Right atrium auricular region (tissue), 2 donors: ENCODE measurements at regions not wholly inside any gene's neighbourhood (a gene's known extent, or its start where the extent isn't known, plus 50 kb on each side); places are given as distances from the start of the nearest gene placed in this dataset.

Source experiments
- DNase-seq: peaks from one replicate; pipeline ENCODE4 v3.0.0-alpha.2; 2019; ENCODE audit warnings: low spot score
- H3K27ac ChIP-seq, 2 donors: fragments of 200-600 bp; sonication (generic); 1 replicate in 1 of 2; 2 replicates in 1 of 2; pipeline ENCODE4 v1.5.1; 2016 to 2019
- H3K27me3 ChIP-seq, 2 donors: fragments of 200-600 bp; sonication (generic); one replicate each; pipeline versions ENCODE4 v1.5.1 to v1.6.0; 2017 to 2019
- H3K36me3 ChIP-seq: fragments of 200-600 bp; sonication (generic); one replicate; pipeline ENCODE4 v1.5.1; 2016
- H3K4me1 ChIP-seq, 2 donors: fragments of 200-600 bp; sonication (generic); one replicate each; pipeline versions ENCODE4 v1.5.1 to v1.6.0; 2017 to 2019
- H3K4me3 ChIP-seq, 2 donors: fragments of 200-600 bp; sonication (generic); 1 replicate in 1 of 2; 2 replicates in 1 of 2; pipeline ENCODE4 v1.5.1; 2017 to 2019; ENCODE audit warnings: mild to moderate bottlenecking in 1 of 2, moderate library complexity in 1 of 2
- H3K9me3 ChIP-seq, 2 donors: fragments of 200-600 bp; sonication (generic); one replicate each; pipeline ENCODE4 v1.5.1; 2019
- CTCF ChIP-seq, 2 donors: fragments of 200-600 bp; sonication (generic); IDR thresholded peaks; one replicate each; pipeline ENCODE4 v1.5.1; 2019; ENCODE audit warnings: antibody characterized with exemption in 2 of 2

GRCh38 chr14:97407701-97408407 lies 610.7 kb downstream of the VRK1 start:
- no peak overlapping the region for H3K27ac ChIP-seq
- no peak overlapping the region for H3K4me3 ChIP-seq
- no peaks in the 10 kb centered on the region for H3K9me3 ChIP-seq
- H3K36me3 ChIP-seq, result no peaks in the 10 kb centered on the region
- peaks cover 0 to 6% of the 10 kb centered on the region in 2 donors for H3K27me3 ChIP-seq
- no peaks in the 10 kb centered on the region for H3K4me1 ChIP-seq
- no peak for TF ChIP-seq CTCF (IDR thresholded peaks at IDR 0.05)
- DNase-seq, result no peak

DNA sequence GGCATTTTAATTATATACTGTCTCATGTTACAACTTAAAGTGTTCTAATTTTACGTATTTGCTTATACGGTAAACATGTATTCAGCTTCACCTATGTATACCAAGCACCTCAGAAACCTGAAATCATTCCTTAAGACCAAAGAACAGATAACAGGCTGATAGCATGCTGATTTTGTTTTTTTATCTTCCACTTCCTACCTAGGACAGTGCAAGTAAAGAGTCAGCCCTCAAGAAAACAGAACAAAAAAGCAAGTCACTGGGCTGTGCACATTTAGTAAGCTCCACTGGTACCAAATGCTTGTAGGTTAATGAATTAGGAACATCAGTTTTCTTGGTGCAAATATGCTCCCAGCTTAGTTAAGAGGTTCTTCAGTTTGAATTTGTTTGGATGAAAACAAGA lies 611.3 kb downstream of the VRK1 start:
- no peaks in the 10 kb centered on the region for H3K9me3 ChIP-seq
- H3K4me3 ChIP-seq, result no peak overlapping the region
- H3K4me1 ChIP-seq, result no peaks in the 10 kb centered on the region
- no peak for DNase-seq
- H3K27me3 ChIP-seq, result peaks cover 0 to 7% of the 10 kb centered on the region in 2 donors
- TF ChIP-seq CTCF (IDR thresholded peaks at IDR 0.05), result no peak
- H3K27ac ChIP-seq, result no peak overlapping the region
- H3K36me3 ChIP-seq, result no peaks in the 10 kb centered on the region

GRCh38 chr14:97408937-97409815 lies 612.0 kb downstream of the VRK1 start:
- no peak for DNase-seq
- H3K9me3 ChIP-seq, result no peaks in the 10 kb centered on the region
- H3K4me1 ChIP-seq, result no peaks in the 10 kb centered on the region
- H3K27ac ChIP-seq, result no peak overlapping the region
- peaks cover 3 to 13% of the 10 kb centered on the region in 2 donors for H3K27me3 ChIP-seq
- no peaks in the 10 kb centered on the region for H3K36me3 ChIP-seq
- no peak overlapping the region for H3K4me3 ChIP-seq
- no peak for TF ChIP-seq CTCF (IDR thresholded peaks at IDR 0.05)

DNA sequence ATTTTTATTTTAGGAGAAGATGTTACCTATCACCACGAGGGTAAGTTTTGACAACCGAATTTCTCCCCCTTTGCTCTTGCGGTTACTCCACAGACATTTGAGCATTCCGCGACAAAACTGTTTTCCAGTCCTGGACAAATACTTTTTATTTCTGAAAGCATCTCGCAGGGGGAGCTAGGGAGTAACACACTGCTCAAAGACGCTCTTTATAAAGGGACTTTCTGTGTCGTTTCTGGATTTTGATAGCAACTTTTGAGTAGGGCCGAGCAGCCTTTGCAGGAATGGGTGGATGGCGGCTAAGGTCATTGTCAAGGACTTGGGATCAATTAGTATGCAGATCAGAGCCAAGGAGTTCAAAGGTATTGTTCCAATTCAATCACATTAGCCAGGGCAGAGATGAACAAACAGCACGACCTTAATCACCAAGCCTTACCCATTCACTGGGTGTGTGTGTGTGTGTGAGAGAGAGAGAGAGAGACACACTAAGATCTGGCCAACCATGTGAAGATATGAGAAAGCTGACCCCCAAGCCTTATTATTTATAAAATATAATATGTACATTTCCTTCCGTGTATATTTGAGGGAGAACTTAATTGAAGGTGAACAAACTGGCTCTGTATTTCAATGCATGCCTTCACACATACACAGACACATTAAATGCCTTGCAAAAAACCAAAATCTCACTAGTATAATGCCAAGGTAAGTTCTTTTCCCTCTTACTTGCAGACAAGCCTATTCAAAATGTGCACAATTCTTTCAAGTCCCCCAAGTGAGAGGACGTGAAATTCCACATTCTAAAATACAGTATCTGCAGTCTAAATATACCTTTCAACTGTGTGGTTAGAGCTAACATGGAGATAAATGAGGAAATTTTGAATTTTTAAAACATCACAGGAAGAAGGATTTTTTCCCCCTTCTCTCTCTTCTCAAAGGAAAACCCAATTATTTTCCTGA lies 613.8 kb downstream of the VRK1 start:
- Histone ChIP-seq H3K36me3 (no peaks in the 10 kb centered on the region), H3K4me3 (no peak overlapping the region), H3K27me3 (peaks cover 3 to 16% of the 10 kb centered on the region in 2 donors), H3K4me1 (no peaks in the 10 kb centered on the region), H3K9me3 (no peaks in the 10 kb centered on the region), H3K27ac (no peak overlapping the region)
- DNase-seq, result no peak
- TF ChIP-seq CTCF (IDR thresholded peaks at IDR 0.05), result no peak

DNA sequence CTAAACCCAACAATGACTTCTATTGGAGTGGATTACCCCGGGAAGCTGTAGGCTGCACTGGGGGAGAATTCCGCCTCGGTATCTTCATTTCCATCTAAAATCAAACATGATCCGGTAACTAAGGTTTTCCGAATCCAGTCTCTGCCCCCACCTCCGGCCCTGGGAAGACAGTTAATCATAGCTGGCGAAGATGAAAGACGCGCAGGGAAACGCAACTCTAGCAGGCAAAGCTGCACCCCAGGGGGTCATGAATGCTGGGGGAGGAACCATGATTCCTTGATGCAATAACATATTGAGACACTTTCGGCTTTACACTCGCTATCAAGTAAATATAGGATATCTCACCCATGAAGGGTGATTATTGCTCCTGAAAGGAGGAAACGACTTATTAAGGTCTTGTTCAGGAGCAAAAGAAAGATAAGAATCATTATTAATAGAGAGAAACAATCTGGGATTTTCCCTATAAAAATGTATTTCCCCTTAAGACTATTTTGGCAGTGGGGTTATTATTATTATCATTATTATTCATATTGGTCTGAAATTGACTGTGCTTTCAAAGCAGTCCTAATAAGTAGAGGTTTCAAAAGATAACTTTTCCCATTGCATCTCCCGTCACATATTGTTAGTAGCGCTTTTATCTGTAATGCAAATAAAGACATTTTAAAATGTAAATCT lies 614.9 kb downstream of the VRK1 start:
- H3K27ac ChIP-seq, result no peak overlapping the region

More for the DNA sequence above, 614.9 kb downstream of the VRK1 start:
- DNase-seq, result no peak
- H3K9me3 ChIP-seq, result no peaks in the 10 kb centered on the region
- H3K4me3 ChIP-seq, result no peak overlapping the region
- TF ChIP-seq CTCF (IDR thresholded peaks at IDR 0.05), result no peak
- no peaks in the 10 kb centered on the region for H3K4me1 ChIP-seq
- H3K36me3 ChIP-seq, result no peaks in the 10 kb centered on the region
- H3K27me3 ChIP-seq, result peaks cover 3 to 16% of the 10 kb centered on the region in 2 donors
